ENCODE measurements at regions not wholly inside any gene's neighbourhood (a gene's known extent, or its start where the extent isn't known, plus 50 kb on each side); places are given as distances from the start of the nearest gene placed in this dataset.

DNA sequence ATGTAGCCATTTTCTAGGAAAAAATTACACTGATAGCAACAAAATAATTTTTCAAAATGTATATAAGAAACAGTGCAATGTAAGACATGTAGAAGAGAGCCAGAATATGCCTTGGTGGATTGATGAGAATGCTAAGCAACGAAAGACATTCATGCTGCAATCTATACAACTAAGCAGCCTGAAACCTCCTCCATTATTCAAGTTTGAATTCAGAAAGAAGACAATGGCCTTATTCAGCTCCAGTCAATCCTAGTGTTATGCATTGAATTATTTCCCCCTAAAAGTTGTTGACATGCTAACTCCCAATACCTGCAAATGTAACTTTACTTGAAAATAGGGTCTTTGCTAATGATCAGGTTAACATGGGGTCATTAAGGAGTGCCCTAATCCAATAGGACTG is 73.5 kb downstream of the BTG1 start:
- no peaks in the 10 kb centered on the region for H3K9me3 ChIP-seq (ENCODE audit: insufficient read depth, low read depth, low read length)
- H3K27ac ChIP-seq (ENCODE audit: low read length): no peak overlapping the region
- peaks cover 5% of the 10 kb centered on the region; the same call in 1 of the 2 replicates for H3K4me1 ChIP-seq (ENCODE audit: insufficient read depth, low read length)
- no peak overlapping the region for H3K9ac ChIP-seq (ENCODE audit: low read depth, low read length)
- no peaks in the 10 kb centered on the region for H3K27me3 ChIP-seq (ENCODE audit: insufficient read depth, low read length)
- no peaks in the 10 kb centered on the region for H3K36me3 ChIP-seq (ENCODE audit: insufficient read depth, low read depth, low read length)
- no peak overlapping the region for H3K4me3 ChIP-seq (ENCODE audit: low read length)

- Histone ChIP-seq H3K4me3 (ENCODE audit: low read length) (no peak overlapping the region), H3K27ac (ENCODE audit: low read length) (no peak overlapping the region), H3K9me3 (ENCODE audit: insufficient read depth, low read depth, low read length) (no peaks in the 10 kb centered on the region), H3K27me3 (ENCODE audit: insufficient read depth, low read length) (no peaks in the 10 kb centered on the region), H3K36me3 (ENCODE audit: insufficient read depth, low read depth, low read length) (no peaks in the 10 kb centered on the region), H3K9ac (ENCODE audit: low read depth, low read length) (no peak overlapping the region), H3K4me1 (ENCODE audit: insufficient read depth, low read length) (peaks cover 5% of the 10 kb centered on the region; the same call in 1 of the 2 replicates)
Measured at GRCh38 chr12:92070864-92071445, 74.7 kb downstream of the BTG1 start.

GRCh38 chr12:92070054-92070863 is 75.4 kb downstream of the BTG1 start:
- Histone ChIP-seq H3K4me3 (ENCODE audit: low read length) (no peak overlapping the region), H3K9me3 (ENCODE audit: insufficient read depth, low read depth, low read length) (no peaks in the 10 kb centered on the region), H3K4me1 (ENCODE audit: insufficient read depth, low read length) (peaks cover 2% of the 10 kb centered on the region), H3K27me3 (ENCODE audit: insufficient read depth, low read length) (no peaks in the 10 kb centered on the region), H3K36me3 (ENCODE audit: insufficient read depth, low read depth, low read length) (no peaks in the 10 kb centered on the region), H3K9ac (ENCODE audit: low read depth, low read length) (no peak overlapping the region), H3K27ac (ENCODE audit: low read length) (no peak overlapping the region)

- Histone ChIP-seq H3K9me3 (ENCODE audit: insufficient read depth, low read depth, low read length) (no peaks in the 10 kb centered on the region), H3K27ac (ENCODE audit: low read length) (no peak overlapping the region), H3K4me1 (ENCODE audit: insufficient read depth, low read length) (peaks cover 7% of the 10 kb centered on the region)
Measured at GRCh38 chr12:92068459-92068858, 77.2 kb downstream of the BTG1 start.

GRCh38 chr12:92065639-92066038 is 80.0 kb downstream of the BTG1 start:
- H3K27me3 ChIP-seq (ENCODE audit: insufficient read depth, low read length): no peaks in the 10 kb centered on the region
- H3K27ac ChIP-seq (ENCODE audit: low read length): no peak overlapping the region
- H3K9me3 ChIP-seq (ENCODE audit: insufficient read depth, low read depth, low read length): no peaks in the 10 kb centered on the region
- H3K4me3 ChIP-seq (ENCODE audit: low read length): no peak overlapping the region
- H3K4me1 ChIP-seq (ENCODE audit: insufficient read depth, low read length): peaks cover 10% of the 10 kb centered on the region
- H3K9ac ChIP-seq (ENCODE audit: low read depth, low read length): no peak overlapping the region
- H3K36me3 ChIP-seq (ENCODE audit: insufficient read depth, low read depth, low read length): no peaks in the 10 kb centered on the region

More at GRCh38 chr12:92068459-92068858, 77.2 kb downstream of the BTG1 start:
- Histone ChIP-seq H3K9ac (ENCODE audit: low read depth, low read length) (no peak overlapping the region), H3K4me3 (ENCODE audit: low read length) (no peak overlapping the region), H3K27me3 (ENCODE audit: insufficient read depth, low read length) (no peaks in the 10 kb centered on the region), H3K36me3 (ENCODE audit: insufficient read depth, low read depth, low read length) (no peaks in the 10 kb centered on the region)

DNA sequence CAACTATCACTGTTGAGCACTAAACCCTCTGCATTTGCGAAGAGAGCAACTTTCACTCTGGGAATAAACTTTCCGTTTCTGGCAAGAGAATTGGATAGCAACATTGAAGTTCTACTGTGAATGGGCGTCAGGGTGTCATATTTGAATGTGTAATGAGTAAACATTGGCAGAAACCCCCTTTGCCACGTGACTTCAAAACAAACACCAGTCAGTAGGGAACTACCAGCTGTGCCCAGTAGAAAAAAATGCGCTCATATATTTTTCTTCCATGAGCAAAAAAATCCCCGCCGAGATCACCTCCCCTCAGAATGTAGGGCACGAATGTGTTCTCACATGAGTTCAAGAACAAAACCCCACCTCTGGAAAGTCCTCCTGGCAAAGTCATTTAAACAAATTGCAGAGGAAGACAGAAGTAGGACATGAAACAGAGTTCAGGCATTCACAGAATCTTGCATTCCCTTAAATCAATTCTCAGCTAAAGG is 80.6 kb downstream of the BTG1 start:
- Histone ChIP-seq H3K9ac (ENCODE audit: low read depth, low read length) (no peak overlapping the region), H3K4me3 (ENCODE audit: low read length) (no peak overlapping the region), H3K36me3 (ENCODE audit: insufficient read depth, low read depth, low read length) (no peaks in the 10 kb centered on the region), H3K27me3 (ENCODE audit: insufficient read depth, low read length) (no peaks in the 10 kb centered on the region), H3K27ac (ENCODE audit: low read length) (no peak overlapping the region), H3K4me1 (ENCODE audit: insufficient read depth, low read length) (peaks cover 10% of the 10 kb centered on the region), H3K9me3 (ENCODE audit: insufficient read depth, low read depth, low read length) (no peaks in the 10 kb centered on the region)

- H3K9me3 ChIP-seq (ENCODE audit: insufficient read depth, low read depth, low read length): no peaks in the 10 kb centered on the region
- H3K4me3 ChIP-seq (ENCODE audit: low read length): no peak overlapping the region
- no peak overlapping the region for H3K27ac ChIP-seq (ENCODE audit: low read length)
- H3K4me1 ChIP-seq (ENCODE audit: insufficient read depth, low read length): peaks cover 10% of the 10 kb centered on the region
- no peaks in the 10 kb centered on the region for H3K36me3 ChIP-seq (ENCODE audit: insufficient read depth, low read depth, low read length)
- H3K9ac ChIP-seq (ENCODE audit: low read depth, low read length): no peak overlapping the region
- no peaks in the 10 kb centered on the region for H3K27me3 ChIP-seq (ENCODE audit: insufficient read depth, low read length)
Measured at GRCh38 chr12:92064422-92064821, 81.2 kb downstream of the BTG1 start.

- Histone ChIP-seq H3K27ac (ENCODE audit: low read length) (no peak overlapping the region), H3K4me1 (ENCODE audit: insufficient read depth, low read length) (peaks cover 10% of the 10 kb centered on the region), H3K9me3 (ENCODE audit: insufficient read depth, low read depth, low read length) (no peaks in the 10 kb centered on the region)
Measured at GRCh38 chr12:92063641-92064040, 82.0 kb downstream of the BTG1 start.

GRCh38 chr12:92062539-92063493 is 82.8 kb downstream of the BTG1 start:
- Histone ChIP-seq H3K36me3 (ENCODE audit: insufficient read depth, low read depth, low read length) (no peaks in the 10 kb centered on the region), H3K4me1 (ENCODE audit: insufficient read depth, low read length) (peaks cover 10% of the 10 kb centered on the region), H3K27me3 (ENCODE audit: insufficient read depth, low read length) (no peaks in the 10 kb centered on the region), H3K4me3 (ENCODE audit: low read length) (no peak overlapping the region), H3K9ac (ENCODE audit: low read depth, low read length) (0 out of 2 replicates have a peak overlapping the region, but pooled peaks have one; percentile 10), H3K27ac (ENCODE audit: low read length) (no peak overlapping the region), H3K9me3 (ENCODE audit: insufficient read depth, low read depth, low read length) (no peaks in the 10 kb centered on the region)

More at GRCh38 chr12:92063641-92064040, 82.0 kb downstream of the BTG1 start:
- Histone ChIP-seq H3K27me3 (ENCODE audit: insufficient read depth, low read length) (no peaks in the 10 kb centered on the region), H3K4me3 (ENCODE audit: low read length) (no peak overlapping the region), H3K9ac (ENCODE audit: low read depth, low read length) (no peak overlapping the region), H3K36me3 (ENCODE audit: insufficient read depth, low read depth, low read length) (no peaks in the 10 kb centered on the region)

GRCh38 chr12:92061061-92061460 is 84.6 kb downstream of the BTG1 start:
- Histone ChIP-seq H3K4me3 (ENCODE audit: low read length) (no peak overlapping the region), H3K9me3 (ENCODE audit: insufficient read depth, low read depth, low read length) (no peaks in the 10 kb centered on the region), H3K36me3 (ENCODE audit: insufficient read depth, low read depth, low read length) (no peaks in the 10 kb centered on the region), H3K27ac (ENCODE audit: low read length) (no peak overlapping the region), H3K27me3 (ENCODE audit: insufficient read depth, low read length) (no peaks in the 10 kb centered on the region), H3K4me1 (ENCODE audit: insufficient read depth, low read length) (peaks cover 10% of the 10 kb centered on the region), H3K9ac (ENCODE audit: low read depth, low read length) (no peak overlapping the region)

DNA sequence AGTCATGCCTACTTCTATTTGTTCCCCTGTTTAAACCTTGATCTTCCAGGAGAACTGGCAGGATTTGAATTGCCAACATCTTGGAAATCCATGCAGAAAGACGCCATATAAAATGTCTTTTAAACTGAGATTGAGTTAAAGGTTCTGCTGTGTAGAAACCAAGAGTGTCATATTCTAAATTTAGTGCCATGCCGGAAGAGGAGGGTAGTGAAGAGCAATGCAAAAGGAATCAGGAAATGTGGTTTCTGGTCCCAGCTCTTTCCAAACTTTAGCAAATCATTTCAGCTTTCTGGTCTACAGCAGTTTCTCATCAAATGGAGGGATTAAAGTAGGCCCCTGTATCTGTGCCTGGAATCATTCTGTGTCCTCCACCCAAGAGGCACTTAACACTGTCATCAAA is 85.7 kb downstream of the BTG1 start:
- Histone ChIP-seq H3K27ac (ENCODE audit: low read length) (no peak overlapping the region), H3K4me3 (ENCODE audit: low read length) (no peak overlapping the region), H3K36me3 (ENCODE audit: insufficient read depth, low read depth, low read length) (no peaks in the 10 kb centered on the region), H3K27me3 (ENCODE audit: insufficient read depth, low read length) (no peaks in the 10 kb centered on the region), H3K9me3 (ENCODE audit: insufficient read depth, low read depth, low read length) (no peaks in the 10 kb centered on the region), H3K4me1 (ENCODE audit: insufficient read depth, low read length) (peaks cover 5% of the 10 kb centered on the region), H3K9ac (ENCODE audit: low read depth, low read length) (no peak overlapping the region)

All from iPS-20b (cell line).